PFSK-1 (cell line): ENCODE measurements at regions not wholly inside any gene's neighbourhood (a gene's known extent, or its start where the extent isn't known, plus 50 kb on each side); places are given as distances from the start of the nearest gene placed in this dataset.

Source experiments
- POLR2AphosphoS5 ChIP-seq: IDR thresholded peaks from 2 replicates; pipeline ENCODE4 v1.6.1; 2012; ENCODE audit warnings: low read depth, mild to moderate bottlenecking, control low read depth, low read length, moderate library complexity
- REST ChIP-seq, 2 experiments: IDR thresholded peaks; 2 replicates each; pipeline versions ENCODE4 v1.6.1 to v1.8.0; 2011 to 2012; ENCODE audit warnings: low read depth in 2 of 2, low read length in 2 of 2, control low read depth in 1 of 2, inconsistent platforms in 1 of 2, mild to moderate bottlenecking in 1 of 2, moderate library complexity in 1 of 2; ENCODE audit not compliant: insufficient read depth in 1 of 2
- TAF1 ChIP-seq: IDR thresholded peaks from 2 replicates; pipeline ENCODE4 v1.6.1; 2012; ENCODE audit warnings: low read length, control low read depth, borderline replicate concordance; ENCODE audit not compliant: insufficient read depth

GRCh38 chr6:44727651-44728630, 340.4 kb downstream of the CDC5L start:
- TF ChIP-seq POLR2AphosphoS5 (no peak), REST (IDR thresholded peaks at IDR 0.05; ENCODE audit: insufficient read depth in 1 of 2, low read depth in 2 of 2, low read length in 2 of 2) (no peak), TAF1 (no peak)
